WTC11 (cell line): ENCODE measurements at regions not wholly inside any gene's neighbourhood (a gene's known extent, or its start where the extent isn't known, plus 50 kb on each side); places are given as distances from the start of the nearest gene placed in this dataset.

ENCODE experiments used
- ATF1 ChIP-seq: sonication (generic); formaldehyde crosslinking; IDR thresholded peaks from 2 replicates; pipeline ENCODE4 v1.8.1; 2023; ENCODE audit warnings: mild to moderate bottlenecking, moderate library complexity, missing genetic modification reagents
- CREB1 ChIP-seq: sonication (generic); formaldehyde crosslinking; IDR thresholded peaks from 2 replicates; pipeline ENCODE4 v1.8.0; 2023; ENCODE audit warnings: mild to moderate bottlenecking, missing genetic modification reagents
- JAZF1 ChIP-seq: fragments of 250-450 bp; sonication (Bioruptor Pico); IDR thresholded peaks from 2 replicates; pipeline ENCODE4 v1.9.0; 2021; ENCODE audit warnings: moderate library complexity, mild to moderate bottlenecking, inconsistent platforms
- KAT7 ChIP-seq: sonication (generic); formaldehyde crosslinking; IDR thresholded peaks from 2 replicates; pipeline ENCODE4 v1.8.1; 2023; ENCODE audit warnings: missing genetic modification reagents, mild to moderate bottlenecking, borderline replicate concordance
- NFYB ChIP-seq: sonication (generic); formaldehyde crosslinking; conservative IDR thresholded peaks from 2 replicates; pipeline ENCODE4 v1.8.0; 2022; ENCODE audit warnings: low read depth, missing genetic modification reagents
- NR1H2 ChIP-seq: sonication (generic); formaldehyde crosslinking; IDR thresholded peaks from 2 replicates; pipeline ENCODE4 v1.9.0; 2021; ENCODE audit warnings: mild to moderate bottlenecking, moderate library complexity, missing genetic modification reagents
- NR3C1 ChIP-seq: sonication (generic); formaldehyde crosslinking; conservative IDR thresholded peaks from 2 replicates; pipeline ENCODE4 v1.8.1; 2023; ENCODE audit warnings: low read depth, mild to moderate bottlenecking, missing genetic modification reagents
- RORB ChIP-seq: fragments of 250-450 bp; sonication (Bioruptor Pico); IDR thresholded peaks from 2 replicates; pipeline ENCODE4 v1.9.0; 2021; ENCODE audit warnings: mild to moderate bottlenecking
- SP1 ChIP-seq: sonication (generic); formaldehyde crosslinking; conservative IDR thresholded peaks from 2 replicates; pipeline ENCODE4 v1.8.1; 2022; ENCODE audit warnings: missing genetic modification reagents
- ZBTB21 ChIP-seq: sonication (generic); formaldehyde crosslinking; IDR thresholded peaks from 2 replicates; pipeline ENCODE4 v1.8.1; 2023; ENCODE audit warnings: mild to moderate bottlenecking, missing genetic modification reagents, borderline replicate concordance
- TF ChIP-seq, protein P1 (sequence below): fragments of 200-600 bp; IDR thresholded peaks from 2 replicates; pipeline ENCODE4 v1.8.0; 2022; ENCODE audit warnings: antibody characterized with exemption
- TF ChIP-seq, protein P2 (sequence below): sonication (generic); formaldehyde crosslinking; IDR thresholded peaks from 2 replicates; pipeline ENCODE4 v1.8.0; 2022; ENCODE audit warnings: mild to moderate bottlenecking, missing genetic modification reagents
- TF ChIP-seq, protein P3 (sequence below): sonication (generic); formaldehyde crosslinking; IDR thresholded peaks from 2 replicates; pipeline ENCODE4 v1.8.0; 2022; ENCODE audit warnings: mild to moderate bottlenecking, missing genetic modification reagents
- TF ChIP-seq, protein P4 (sequence below): sonication (generic); formaldehyde crosslinking; IDR thresholded peaks from 2 replicates; pipeline ENCODE4 v1.8.0; 2023; ENCODE audit warnings: missing genetic modification reagents

DNA sequence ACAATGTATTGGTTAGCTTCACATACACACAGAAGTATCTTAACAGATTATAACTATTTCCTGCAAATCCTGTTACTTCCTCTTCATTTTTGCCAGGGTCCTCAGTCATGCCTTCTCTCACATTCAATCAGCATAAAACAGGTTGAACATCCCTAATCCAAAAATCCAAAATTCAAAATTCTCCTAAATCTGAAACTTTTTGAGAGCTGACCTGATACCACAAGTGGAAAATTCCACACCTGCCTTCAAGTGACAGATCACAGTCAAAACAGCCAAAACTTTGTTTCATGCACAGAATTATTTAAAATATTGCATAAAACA, 62.9 kb upstream of the FBXO28 start:
- no peak for TF ChIP-seq NFYB (CRISPR knock-in tag)
- no peak for TF ChIP-seq ZBTB21 (CRISPR knock-in tag)
- TF ChIP-seq, protein P1, sequence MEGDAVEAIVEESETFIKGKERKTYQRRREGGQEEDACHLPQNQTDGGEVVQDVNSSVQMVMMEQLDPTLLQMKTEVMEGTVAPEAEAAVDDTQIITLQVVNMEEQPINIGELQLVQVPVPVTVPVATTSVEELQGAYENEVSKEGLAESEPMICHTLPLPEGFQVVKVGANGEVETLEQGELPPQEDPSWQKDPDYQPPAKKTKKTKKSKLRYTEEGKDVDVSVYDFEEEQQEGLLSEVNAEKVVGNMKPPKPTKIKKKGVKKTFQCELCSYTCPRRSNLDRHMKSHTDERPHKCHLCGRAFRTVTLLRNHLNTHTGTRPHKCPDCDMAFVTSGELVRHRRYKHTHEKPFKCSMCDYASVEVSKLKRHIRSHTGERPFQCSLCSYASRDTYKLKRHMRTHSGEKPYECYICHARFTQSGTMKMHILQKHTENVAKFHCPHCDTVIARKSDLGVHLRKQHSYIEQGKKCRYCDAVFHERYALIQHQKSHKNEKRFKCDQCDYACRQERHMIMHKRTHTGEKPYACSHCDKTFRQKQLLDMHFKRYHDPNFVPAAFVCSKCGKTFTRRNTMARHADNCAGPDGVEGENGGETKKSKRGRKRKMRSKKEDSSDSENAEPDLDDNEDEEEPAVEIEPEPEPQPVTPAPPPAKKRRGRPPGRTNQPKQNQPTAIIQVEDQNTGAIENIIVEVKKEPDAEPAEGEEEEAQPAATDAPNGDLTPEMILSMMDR: no peak; the same call in 1 of the 2 replicates
- TF ChIP-seq CREB1 (CRISPR knock-in tag): no peak
- TF ChIP-seq JAZF1 (CRISPR knock-in tag): no peak
- TF ChIP-seq NR1H2 (CRISPR knock-in tag): no peak
- TF ChIP-seq, protein P2, sequence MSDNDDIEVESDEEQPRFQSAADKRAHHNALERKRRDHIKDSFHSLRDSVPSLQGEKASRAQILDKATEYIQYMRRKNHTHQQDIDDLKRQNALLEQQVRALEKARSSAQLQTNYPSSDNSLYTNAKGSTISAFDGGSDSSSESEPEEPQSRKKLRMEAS (CRISPR knock-in tag): no peak
- TF ChIP-seq, protein P3, sequence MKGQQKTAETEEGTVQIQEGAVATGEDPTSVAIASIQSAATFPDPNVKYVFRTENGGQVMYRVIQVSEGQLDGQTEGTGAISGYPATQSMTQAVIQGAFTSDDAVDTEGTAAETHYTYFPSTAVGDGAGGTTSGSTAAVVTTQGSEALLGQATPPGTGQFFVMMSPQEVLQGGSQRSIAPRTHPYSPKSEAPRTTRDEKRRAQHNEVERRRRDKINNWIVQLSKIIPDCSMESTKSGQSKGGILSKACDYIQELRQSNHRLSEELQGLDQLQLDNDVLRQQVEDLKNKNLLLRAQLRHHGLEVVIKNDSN (CRISPR knock-in tag): no peak
- TF ChIP-seq RORB (CRISPR knock-in tag): no peak
- TF ChIP-seq, protein P4, sequence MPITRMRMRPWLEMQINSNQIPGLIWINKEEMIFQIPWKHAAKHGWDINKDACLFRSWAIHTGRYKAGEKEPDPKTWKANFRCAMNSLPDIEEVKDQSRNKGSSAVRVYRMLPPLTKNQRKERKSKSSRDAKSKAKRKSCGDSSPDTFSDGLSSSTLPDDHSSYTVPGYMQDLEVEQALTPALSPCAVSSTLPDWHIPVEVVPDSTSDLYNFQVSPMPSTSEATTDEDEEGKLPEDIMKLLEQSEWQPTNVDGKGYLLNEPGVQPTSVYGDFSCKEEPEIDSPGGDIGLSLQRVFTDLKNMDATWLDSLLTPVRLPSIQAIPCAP (CRISPR knock-in tag): no peak
- no peak for TF ChIP-seq ATF1
- no peak for TF ChIP-seq NR3C1 (CRISPR knock-in tag)
- TF ChIP-seq SP1: no peak
- no peak for TF ChIP-seq KAT7 (CRISPR knock-in tag)
